ENCODE measurements at regions not wholly inside any gene's neighbourhood (a gene's known extent, or its start where the extent isn't known, plus 50 kb on each side); places are given as distances from the start of the nearest gene placed in this dataset.
"Not testable (repeated sequence)": the region's sequence is repeated elsewhere in the genome, so short reads cannot be mapped to it uniquely, and the experiment has no call there.

- no peak overlapping the region for H3K27ac ChIP-seq
- no peak for TF ChIP-seq Cebpa-rat (IDR thresholded peaks at IDR 0.05)
- H3K9ac ChIP-seq: no peak overlapping the region
- H3K4me3 ChIP-seq: no peak overlapping the region
- H3K9me3 ChIP-seq (replicated peaks in 1 of 11): no peaks in the 10 kb centered on the region
- no peak overlapping the region for H3K4me2 ChIP-seq
- H3K36me3 ChIP-seq: no peaks in the 10 kb centered on the region
- H4K20me1 ChIP-seq: no peaks in the 10 kb centered on the region
- H3K27me3 ChIP-seq: no peaks in the 10 kb centered on the region
- H3K4me1 ChIP-seq: 0 out of 20 replicates have a peak, but pooled peaks cover 0 to 5% (median 0%) of the 10 kb centered on the region in 10 experiments
These were observed 577.5 kb upstream of the NECTIN3 start for GRCh38 chr3:110494093-110494490.

GRCh38 chr3:110494728-110495127 is 576.9 kb upstream of the NECTIN3 start:
- Histone ChIP-seq H3K4me1 (0 out of 20 replicates have a peak, but pooled peaks cover 0 to 5% (median 0%) of the 10 kb centered on the region in 10 experiments), H3K27me3 (no peaks in the 10 kb centered on the region), H3K9ac (no peak overlapping the region), H3K36me3 (no peaks in the 10 kb centered on the region), H3K9me3 (replicated peaks in 1 of 11) (no peaks in the 10 kb centered on the region), H3K27ac (no peak overlapping the region), H3K4me2 (peak overlapping the region in 1 of 11 experiments; percentile 21; a peak in 1 of 22 replicates), H4K20me1 (no peaks in the 10 kb centered on the region), H3K4me3 (no peak overlapping the region)
- no peak for TF ChIP-seq Cebpa-rat (IDR thresholded peaks at IDR 0.05)

- Histone ChIP-seq H3K9ac (no peak overlapping the region), H3K4me2 (peak overlapping the region in 1 of 11 experiments; percentile 21; a peak in 1 of 22 replicates), H3K9me3 (replicated peaks in 1 of 11) (no peaks in the 10 kb centered on the region), H3K36me3 (no peaks in the 10 kb centered on the region), H4K20me1 (no peaks in the 10 kb centered on the region), H3K4me3 (no peak overlapping the region), H3K27me3 (no peaks in the 10 kb centered on the region), H3K27ac (no peak overlapping the region), H3K4me1 (0 out of 20 replicates have a peak, but pooled peaks cover 0 to 5% (median 0%) of the 10 kb centered on the region in 10 experiments)
- no peak for TF ChIP-seq Cebpa-rat (IDR thresholded peaks at IDR 0.05)
These were observed 576.3 kb upstream of the NECTIN3 start for GRCh38 chr3:110495201-110495927.

GRCh38 chr3:110504401-110504800 is 567.2 kb upstream of the NECTIN3 start:
- no peaks in the 10 kb centered on the region for H3K9me3 ChIP-seq (replicated peaks in 1 of 11)
- H3K4me1 ChIP-seq: no peaks in the 10 kb centered on the region
- no peak overlapping the region for H3K4me2 ChIP-seq
- H3K9ac ChIP-seq: no peak overlapping the region
- no peaks in the 10 kb centered on the region for H3K27me3 ChIP-seq
- no peak overlapping the region for H3K27ac ChIP-seq
- no peak overlapping the region for H3K4me3 ChIP-seq
- no peaks in the 10 kb centered on the region for H3K36me3 ChIP-seq
- H4K20me1 ChIP-seq: no peaks in the 10 kb centered on the region
- no peak for TF ChIP-seq Cebpa-rat (IDR thresholded peaks at IDR 0.05)

- no peak overlapping the region for H3K4me3 ChIP-seq
- H3K9ac ChIP-seq: no peak overlapping the region
- H3K36me3 ChIP-seq: no peaks in the 10 kb centered on the region
- TF ChIP-seq Cebpa-rat (IDR thresholded peaks at IDR 0.05): no peak
- no peak overlapping the region for H3K4me2 ChIP-seq
- H3K4me1 ChIP-seq: no peaks in the 10 kb centered on the region
- H3K27me3 ChIP-seq: no peaks in the 10 kb centered on the region
- H3K9me3 ChIP-seq (replicated peaks in 1 of 11): no peaks in the 10 kb centered on the region
- H4K20me1 ChIP-seq: no peaks in the 10 kb centered on the region
- no peak overlapping the region for H3K27ac ChIP-seq
These were observed 566.7 kb upstream of the NECTIN3 start for GRCh38 chr3:110504901-110505300.

- no peak for TF ChIP-seq Cebpa-rat (IDR thresholded peaks at IDR 0.05)
These were observed 564.7 kb upstream of the NECTIN3 start for GRCh38 chr3:110506890-110507289.

GRCh38 chr3:110507570-110507969 is 564.0 kb upstream of the NECTIN3 start:
- not testable (repeated sequence) for H3K4me2 ChIP-seq; H4K20me1 ChIP-seq; H3K4me1 ChIP-seq; H3K9me3 ChIP-seq (replicated peaks in 1 of 11); H3K27ac ChIP-seq; H3K9ac ChIP-seq; H3K4me3 ChIP-seq; H3K27me3 ChIP-seq; H3K36me3 ChIP-seq

More at GRCh38 chr3:110506890-110507289, 564.7 kb upstream of the NECTIN3 start:
- H3K36me3 ChIP-seq: no peaks in the 10 kb centered on the region
- H3K9ac ChIP-seq: no peak overlapping the region
- H3K27ac ChIP-seq: no peak overlapping the region
- no peaks in the 10 kb centered on the region for H3K4me1 ChIP-seq
- H3K9me3 ChIP-seq (replicated peaks in 1 of 11): no peaks in the 10 kb centered on the region
- no peaks in the 10 kb centered on the region for H3K27me3 ChIP-seq
- H3K4me3 ChIP-seq: no peak overlapping the region
- no peak overlapping the region for H3K4me2 ChIP-seq
- H4K20me1 ChIP-seq: no peaks in the 10 kb centered on the region

GRCh38 chr3:110512961-110513360 is 558.7 kb upstream of the NECTIN3 start:
- no peak overlapping the region for H3K27ac ChIP-seq
- H3K9ac ChIP-seq: no peak overlapping the region
- no peaks in the 10 kb centered on the region for H3K36me3 ChIP-seq
- H3K27me3 ChIP-seq: no peaks in the 10 kb centered on the region
- H3K4me1 ChIP-seq: no peaks in the 10 kb centered on the region
- no peak overlapping the region for H3K4me3 ChIP-seq
- no peaks in the 10 kb centered on the region for H3K9me3 ChIP-seq (replicated peaks in 1 of 11)
- TF ChIP-seq Cebpa-rat (IDR thresholded peaks at IDR 0.05): no peak
- H3K4me2 ChIP-seq: no peak overlapping the region
- H4K20me1 ChIP-seq: no peaks in the 10 kb centered on the region

GRCh38 chr3:110518031-110518430 is 553.6 kb upstream of the NECTIN3 start:
- no peak overlapping the region for H3K9ac ChIP-seq
- no peaks in the 10 kb centered on the region for H4K20me1 ChIP-seq
- no peaks in the 10 kb centered on the region for H3K36me3 ChIP-seq
- TF ChIP-seq Cebpa-rat (IDR thresholded peaks at IDR 0.05): no peak
- no peaks in the 10 kb centered on the region for H3K9me3 ChIP-seq (replicated peaks in 1 of 11)
- H3K4me2 ChIP-seq: no peak overlapping the region
- no peaks in the 10 kb centered on the region for H3K27me3 ChIP-seq
- no peak overlapping the region for H3K27ac ChIP-seq
- no peaks in the 10 kb centered on the region for H3K4me1 ChIP-seq
- H3K4me3 ChIP-seq: no peak overlapping the region

GRCh38 chr3:110519071-110519470 is 552.5 kb upstream of the NECTIN3 start:
- no peaks in the 10 kb centered on the region for H3K9me3 ChIP-seq (replicated peaks in 1 of 11)
- H3K36me3 ChIP-seq: no peaks in the 10 kb centered on the region
- no peak overlapping the region for H3K4me3 ChIP-seq
- no peaks in the 10 kb centered on the region for H3K4me1 ChIP-seq
- no peak overlapping the region for H3K9ac ChIP-seq
- TF ChIP-seq Cebpa-rat (IDR thresholded peaks at IDR 0.05): no peak
- no peak overlapping the region for H3K4me2 ChIP-seq
- H3K27me3 ChIP-seq: no peaks in the 10 kb centered on the region
- H4K20me1 ChIP-seq: no peaks in the 10 kb centered on the region
- no peak overlapping the region for H3K27ac ChIP-seq
